Stimulated activated CD4-positive, alpha-beta T cell treated with anti-CD3 and anti-CD28 coated beads, Interleukin-12 subunit alpha, Interleukin-12 subunit beta, amount 100 ng/mL, for 4 hours (primary cell): ENCODE measurements at regions not wholly inside any gene's neighbourhood (a gene's known extent, or its start where the extent isn't known, plus 50 kb on each side); places are given as distances from the start of the nearest gene placed in this dataset.

ENCODE experiments used
- DNase-seq: peaks from one replicate; pipeline ENCODE4 v3.0.0-alpha.2; 2020

DNA sequence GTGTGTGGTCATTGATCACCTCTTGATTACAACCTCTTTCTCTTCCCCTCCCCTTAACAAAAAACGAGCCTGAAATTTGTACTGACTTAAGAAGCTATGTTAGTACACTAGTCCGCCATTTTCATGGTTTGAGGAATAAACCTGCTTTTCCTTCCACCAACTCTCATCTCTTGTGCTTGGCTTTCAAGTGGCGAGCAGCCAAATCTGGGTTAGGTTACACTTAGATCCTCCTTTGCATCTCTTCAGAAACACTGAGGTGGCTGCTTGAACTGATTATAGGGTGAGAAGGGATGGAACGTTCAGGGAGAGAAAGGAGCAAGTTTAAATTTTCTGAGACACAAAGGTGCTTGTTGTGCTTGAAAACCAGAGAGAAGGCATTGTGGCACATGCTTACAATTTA is 2171.4 kb downstream of the LRRC4C start:
- no peak for DNase-seq

DNA sequence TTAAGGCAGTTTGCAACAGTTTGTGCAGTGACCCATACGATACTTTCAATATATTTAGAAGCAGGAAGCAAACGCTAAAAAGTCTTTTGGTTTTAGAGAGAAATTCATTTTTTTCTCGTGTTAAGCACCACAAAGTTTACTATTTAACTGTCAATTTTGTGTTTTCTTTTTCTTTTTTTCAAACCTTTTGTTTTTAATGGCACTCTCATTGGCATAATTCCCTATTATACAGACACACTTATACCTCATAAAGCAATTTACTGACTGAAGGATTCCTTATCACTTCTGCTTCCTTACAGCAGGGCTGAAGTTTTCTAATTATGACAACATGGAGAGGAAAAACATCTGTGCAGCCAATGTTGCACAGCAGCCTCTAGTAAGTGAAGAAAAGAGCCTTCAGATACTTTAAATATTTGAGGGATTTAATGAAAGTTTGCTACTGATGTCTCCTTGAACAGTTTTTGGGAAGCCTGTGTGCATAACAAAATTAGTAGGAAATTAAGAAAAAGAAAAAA is 2191.2 kb downstream of the LRRC4C start:
- DNase-seq, result no peak

DNA sequence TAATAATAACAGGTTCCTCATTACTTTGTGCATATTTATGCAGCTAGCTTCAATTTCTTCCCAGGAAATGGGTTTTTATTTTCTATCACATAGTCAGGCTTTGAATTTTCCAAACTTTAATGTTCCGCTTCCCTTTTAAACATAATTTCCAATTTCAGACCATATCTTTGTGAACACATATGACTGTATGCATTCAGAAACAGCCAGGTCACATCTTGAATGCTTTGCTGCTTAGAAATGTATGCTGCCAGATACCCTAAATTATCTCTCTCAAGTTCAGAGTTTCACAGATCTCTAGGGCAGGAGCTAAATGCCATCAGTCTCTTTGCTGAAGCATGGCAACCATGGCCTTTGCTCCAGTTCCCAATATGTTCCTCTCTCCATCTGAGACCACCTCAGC is 2203.8 kb downstream of the LRRC4C start:
- DNase-seq, result no peak

DNA sequence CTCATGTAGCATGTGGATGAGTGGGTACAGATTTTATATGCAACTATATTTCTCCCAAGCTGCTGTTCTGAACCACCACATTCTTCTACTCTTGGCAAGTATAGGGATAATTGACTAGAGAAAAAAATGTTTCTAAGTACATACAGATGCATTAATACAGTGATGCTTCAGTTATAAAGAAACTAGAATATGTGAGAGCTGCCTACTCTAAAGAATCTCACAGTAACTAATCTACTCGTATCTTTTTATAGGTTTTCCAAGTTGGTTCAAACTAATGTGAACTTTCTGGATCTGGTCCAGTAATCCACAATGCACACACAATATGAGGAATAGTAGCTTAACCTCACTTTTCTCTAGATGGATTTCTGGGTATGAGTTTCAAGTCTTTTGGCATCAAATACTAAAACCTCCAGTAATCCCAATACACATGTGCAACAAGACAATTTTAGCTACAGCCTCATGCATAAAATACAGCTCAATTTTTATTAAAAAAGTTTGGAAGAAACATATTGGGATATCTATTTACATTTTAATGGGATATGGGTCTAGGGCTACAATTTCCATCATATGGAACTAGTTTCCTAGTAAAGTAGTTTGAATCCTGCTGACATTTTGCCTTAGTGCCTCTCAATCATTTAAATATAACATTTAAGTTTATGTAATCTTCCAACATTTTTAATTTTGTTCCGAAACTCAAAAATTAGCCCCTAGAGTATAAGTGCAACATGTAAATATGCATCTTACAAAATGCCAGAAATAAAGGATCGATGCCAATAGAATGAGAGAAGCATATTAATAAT is 2209.7 kb downstream of the LRRC4C start:
- DNase-seq, result no peak

GRCh38 chr11:39247570-39248137 is 2211.8 kb downstream of the LRRC4C start:
- DNase-seq, result no peak

DNA sequence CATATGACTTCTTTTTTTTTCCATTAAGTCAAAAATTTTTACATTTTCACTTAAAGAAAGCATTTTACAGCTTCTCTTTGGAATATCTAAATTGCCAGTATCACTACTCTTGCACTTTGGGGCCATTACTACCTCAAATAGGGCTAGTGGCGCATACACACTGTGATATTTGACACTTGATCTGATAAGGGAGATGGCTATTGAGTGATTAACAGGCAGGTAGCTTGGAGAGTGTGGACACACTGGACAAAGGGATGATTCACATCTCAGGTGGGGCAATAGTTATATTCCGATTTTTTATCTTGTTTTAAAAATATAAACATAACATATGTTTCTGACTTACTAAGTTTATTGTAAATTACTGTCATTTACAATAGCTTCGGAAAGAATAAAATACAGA is 2219.9 kb downstream of the LRRC4C start:
- no peak for DNase-seq

- DNase-seq, result no peak
Observed at GRCh38 chr11:39236916-39237315, 2222.5 kb downstream of the LRRC4C start.

- DNase-seq, result no peak
Observed at GRCh38 chr11:39221550-39222138, 2237.8 kb downstream of the LRRC4C start.

- DNase-seq, result no peak
Observed at GRCh38 chr11:39220501-39221230, 2238.8 kb downstream of the LRRC4C start.

- DNase-seq, result no peak
Observed at GRCh38 chr11:39220069-39220468, 2239.4 kb downstream of the LRRC4C start.

DNA sequence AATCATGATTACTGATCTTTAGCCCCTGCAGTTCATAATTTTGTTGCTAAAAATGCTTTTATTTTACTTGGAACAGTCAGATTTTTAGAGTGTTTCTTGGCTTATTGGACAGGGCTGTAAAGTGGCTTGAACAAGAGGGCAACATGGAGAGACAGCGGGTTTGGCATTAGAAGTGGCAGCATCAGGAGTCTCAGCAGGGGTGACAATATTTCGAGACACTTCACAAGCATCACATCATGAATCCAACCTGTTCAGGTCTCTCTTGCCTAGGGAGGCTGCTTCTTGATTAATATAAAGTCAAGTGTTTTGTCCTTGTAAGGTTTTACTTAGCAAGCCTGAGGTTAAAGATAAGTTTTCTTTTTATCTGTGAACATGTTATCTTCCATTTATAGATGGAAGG is 2249.5 kb downstream of the LRRC4C start:
- no peak for DNase-seq

- no peak for DNase-seq
Observed at GRCh38 chr11:39205236-39205995, 2254.0 kb downstream of the LRRC4C start.

GRCh38 chr11:39192671-39193070 is 2266.8 kb downstream of the LRRC4C start:
- DNase-seq, result no peak

- no peak for DNase-seq
Observed at GRCh38 chr11:39190751-39191150, 2268.7 kb downstream of the LRRC4C start.

- no peak for DNase-seq
Observed at GRCh38 chr11:39177678-39178077, 2281.8 kb downstream of the LRRC4C start.

GRCh38 chr11:39174965-39175364 is 2284.5 kb downstream of the LRRC4C start:
- DNase-seq, result no peak

DNA sequence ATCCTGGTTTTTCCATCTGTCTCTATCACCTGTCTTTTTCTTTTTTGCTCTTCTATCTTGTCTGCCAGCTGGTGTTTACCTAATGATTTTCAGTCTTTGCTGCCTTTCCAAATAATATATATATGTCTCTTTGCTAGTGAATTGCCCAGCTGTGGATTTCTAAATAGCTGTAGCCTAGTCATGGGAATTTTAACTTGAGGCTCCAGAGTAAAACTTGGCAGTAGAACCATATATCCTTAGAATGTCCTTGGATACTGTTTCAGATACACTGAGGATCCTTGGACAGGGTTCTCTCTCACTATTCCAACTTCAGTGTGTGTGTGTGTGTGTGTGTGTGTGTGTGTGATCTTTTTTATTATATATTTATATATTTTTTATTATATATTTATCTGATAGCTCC is 2285.3 kb downstream of the LRRC4C start:
- no peak for DNase-seq

DNA sequence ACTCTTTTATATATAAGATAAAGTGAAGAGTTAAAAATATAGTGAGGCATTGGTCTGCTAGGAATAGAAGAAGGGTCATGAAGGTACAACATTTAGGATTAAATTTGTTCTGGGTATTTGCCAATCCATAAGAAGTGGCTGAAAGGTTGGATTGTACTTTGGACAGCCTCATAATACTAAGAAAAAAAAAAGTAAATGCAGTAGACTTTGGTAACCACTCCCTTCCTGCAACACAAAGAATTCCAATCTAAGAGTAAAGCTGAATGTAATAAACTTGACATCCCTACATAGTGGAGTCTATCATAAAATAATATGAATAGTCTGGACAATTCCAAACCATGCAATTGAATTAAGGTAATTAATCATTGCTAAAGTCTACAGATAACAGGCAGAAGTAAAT is 2294.4 kb downstream of the LRRC4C start:
- DNase-seq, result no peak

- DNase-seq, result no peak
Observed at GRCh38 chr11:39149214-39149613, 2310.2 kb downstream of the LRRC4C start.

DNA sequence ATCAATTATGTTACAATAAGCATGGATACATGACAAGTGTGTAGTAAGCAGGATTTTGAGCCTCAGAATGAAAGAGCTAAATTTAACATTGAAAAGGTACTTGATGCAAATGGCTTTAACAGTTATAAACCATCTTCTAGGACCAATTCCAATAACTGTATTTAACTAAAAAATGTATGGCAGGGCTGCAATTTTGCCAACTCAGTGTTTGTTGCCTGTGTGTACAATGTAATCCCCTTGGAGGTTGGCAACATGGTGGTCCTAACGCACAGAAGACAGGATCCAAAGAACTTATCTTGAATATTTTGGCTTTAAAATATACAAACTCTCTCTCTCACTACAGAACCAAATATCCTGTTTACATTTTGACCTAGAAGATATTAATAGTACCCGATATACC is 2314.1 kb downstream of the LRRC4C start:
- DNase-seq, result no peak

- DNase-seq, result no peak
Observed at GRCh38 chr11:39144351-39145130, 2314.9 kb downstream of the LRRC4C start.

GRCh38 chr11:39139581-39139980 is 2319.9 kb downstream of the LRRC4C start:
- no peak for DNase-seq
